ENCODE measurements at regions not wholly inside any gene's neighbourhood (a gene's known extent, or its start where the extent isn't known, plus 50 kb on each side); places are given as distances from the start of the nearest gene placed in this dataset.

- TF ChIP-seq POLR2A (IDR thresholded peaks at IDR 0.05; ENCODE audit: control extremely low read depth in 1 of 2, low read depth in 2 of 2, low read length in 2 of 2) = no peak
- no peak for TF ChIP-seq CTCF (IDR thresholded peaks at IDR 0.05; ENCODE audit: control extremely low read depth in 1 of 3, insufficient read depth in 1 of 3, low read depth in 1 of 3, low read length in 3 of 3)
- TF ChIP-seq EZH2 (IDR thresholded peaks at IDR 0.05; ENCODE audit: low read depth, low read length, severe bottlenecking) = no peak
- TF ChIP-seq EGR1 (IDR thresholded peaks at IDR 0.05; ENCODE audit: borderline replicate concordance, low read depth, low read length) = no peak
- TF ChIP-seq SP1 (IDR thresholded peaks at IDR 0.05; ENCODE audit: low read depth, low read length) = no peak
- TF ChIP-seq SAP30 (IDR thresholded peaks at IDR 0.05; ENCODE audit: insufficient read depth, insufficient replicate concordance, low read length) = no peak
- TF ChIP-seq POLR2AphosphoS5 (IDR thresholded peaks at IDR 0.05; ENCODE audit: low read depth, low read length) = no peak
- TF ChIP-seq CHD2 (IDR thresholded peaks at IDR 0.05; ENCODE audit: low read length) = no peak
- TF ChIP-seq RFX5 (IDR thresholded peaks at IDR 0.05; ENCODE audit: borderline replicate concordance, low read depth, low read length) = no peak
Observed at GRCh38 chr5:148012801-148013200, 51.0 kb upstream of the SPINK5 start.

Data from H1 (cell line).